Heart left ventricle (tissue), 16 donors: ENCODE measurements at regions not wholly inside any gene's neighbourhood (a gene's known extent, or its start where the extent isn't known, plus 50 kb on each side); places are given as distances from the start of the nearest gene placed in this dataset.

Experiments
- ATAC-seq, 4 donors: fragments of 200-7000 bp; cut with Tn5 transposase; one replicate each; pipeline ENCODE4 v1.9.1; 2020 to 2022; ENCODE audit warnings: moderate library complexity in 4 of 4, mild to moderate bottlenecking in 3 of 4, moderate number of reproducible peaks in 1 of 4
- DNase-seq, 5 donors: peaks; one replicate each; pipeline ENCODE4 v3.0.0-alpha.2; 2020
- H3K27ac ChIP-seq, 12 donors: fragments of 200-600 bp; sonication (generic) in 4 of 12; one replicate each; pipeline versions ENCODE4 v1.5.0 to v1.8.0; 2016 to 2022; ENCODE audit warnings: mild to moderate bottlenecking in 2 of 12
- H3K27me3 ChIP-seq, 9 donors: fragments of 200-600 bp; sonication (generic) in 2 of 9; one replicate each; pipeline versions ENCODE4 v1.5.1 to v1.8.0; 2016 to 2022; ENCODE audit warnings: mild to moderate bottlenecking in 3 of 9
- H3K36me3 ChIP-seq, 9 donors: fragments of 200-600 bp; sonication (generic) in 2 of 9; one replicate each; pipeline versions ENCODE4 v1.5.0 to v1.8.0; 2018 to 2022; ENCODE audit warnings: mild to moderate bottlenecking in 2 of 9
- H3K4me1 ChIP-seq, 12 donors: fragments of 200-600 bp; sonication (generic) in 4 of 12; one replicate each; pipeline versions ENCODE4 v1.5.0 to v1.8.0; 2016 to 2022; ENCODE audit warnings: mild to moderate bottlenecking in 3 of 12
- H3K4me3 ChIP-seq, 12 donors: fragments of 200-600 bp; sonication (generic) in 4 of 12; one replicate each; pipeline versions ENCODE4 v1.5.0 to v1.8.0; 2017 to 2022; ENCODE audit warnings: mild to moderate bottlenecking in 9 of 12, moderate library complexity in 4 of 12
- H3K9me3 ChIP-seq, 12 donors: fragments of 200-600 bp; sonication (generic) in 4 of 12; one replicate each; pipeline versions ENCODE4 v1.5.0 to v1.8.0; 2016 to 2022; ENCODE audit warnings: mild to moderate bottlenecking in 1 of 12
- CTCF ChIP-seq, 12 donors: fragments of 200-600 bp; sonication (generic) in 4 of 12; IDR thresholded peaks; one replicate each; pipeline versions ENCODE4 v1.5.0 to v1.8.0; 2018 to 2022; ENCODE audit warnings: antibody characterized with exemption in 12 of 12, mild to moderate bottlenecking in 5 of 12
- POLR2A ChIP-seq, 2 donors: fragments of 450-650 bp; IDR thresholded peaks; one replicate each; pipeline ENCODE4 v1.6.1; 2017; ENCODE audit warnings: antibody characterized with exemption in 2 of 2, mild to moderate bottlenecking in 2 of 2, moderate library complexity in 2 of 2
- WGBS, 4 donors: extraction: QIAGEN DNeasy Blood & Tissue Kit in 2 of 4; methylation state at CpG; one replicate each; pipeline versions ENCODE4 v1.1.5 to v1.1.7; 2013 to 2018; 5-methylcytosine and 5-hydroxymethylcytosine counted together
- intact Hi-C, 10 donors: fragments of 100-400 bp; cut with DNase I; formaldehyde crosslinking; loops; one replicate each; pipeline versions ENCODE4 v1.11.1 to v1.14.2; 2022
- donor health status: ischemic (EF 13 %, LVEDD 7.1; RV severe dilation, severe dysfunction).
- donor health status: healthy with polysubstance abuse.
- donor health status: DM: no; HTN: yes; CAD: no.
- donor health status: DM: no; HTN: no; CAD: no.
- donor health status: ischemic (EF 25% LVEDD 6.9; RV normal size, moderate dysfunction).
- donor health status: ischemic (EF 25% LVEDD 5.7; RV mildly dilated, moderate dysfunction).
- donor health status: healthy.
- donor health status: DM: yes; HTN: yes; CAD: no.
- donor health status: ischemic (EF 35%, LVEDD 5.7; RV mildly dilated, moderate dysfunction).
- donor health status: nonischemic (EF 11% LVEDD 7.7; RV severe dilation, severe dysfunction).
- donor health status: DM: yes; HTN: yes; CAD: no.
- donor health status: PGD.
- donor health status: ischemic (EF 29% LVEDD 5.4; RV normal size, mild dysfunction).
- donor health status: nonischemic (EF 23%, LVEDD 6.1; RV moderate dilation, normal function).

GRCh38 chrY:21370494-21370893 lies 140.6 kb upstream of the RBMY1B start:
- TF ChIP-seq POLR2A (IDR thresholded peaks at IDR 0.05), result no peak
- no peak for TF ChIP-seq CTCF (IDR thresholded peaks at IDR 0.05)
- Histone ChIP-seq H3K9me3 (no peaks in the 10 kb centered on the region), H3K4me3 (no peak overlapping the region), H3K4me1 (no peaks in the 10 kb centered on the region), H3K36me3 (no peaks in the 10 kb centered on the region), H3K27me3 (no peaks in the 10 kb centered on the region), H3K27ac (no peak overlapping the region)
- DNase-seq (no peak), ATAC-seq (no peak)
- intact Hi-C loops, result no loop called here
- 55 to 66% methylated on average over 3 of the region's 3 CpGs; no CpG with 5 or more reads in 2 of the 4 donors for WGBS, 4 donors

GRCh38 chrY:21394116-21394515 lies 117.0 kb upstream of the RBMY1B start:
- DNase-seq, result no peak
- Histone ChIP-seq H3K4me3 (no peak overlapping the region), H3K27me3 (no peaks in the 10 kb centered on the region), H3K27ac (no peak overlapping the region), H3K4me1 (no peaks in the 10 kb centered on the region), H3K9me3 (no peaks in the 10 kb centered on the region), H3K36me3 (no peaks in the 10 kb centered on the region)
- 27 to 37% methylated on average over 2 of the region's 2 CpGs; no CpG with 5 or more reads in 2 of the 4 donors for WGBS, 4 donors
- TF ChIP-seq CTCF (IDR thresholded peaks at IDR 0.05) (no peak), POLR2A (IDR thresholded peaks at IDR 0.05) (no peak)
- intact Hi-C loops, result no loop called here
- ATAC-seq, result no peak

- Histone ChIP-seq H3K9me3 (no peaks in the 10 kb centered on the region), H3K4me3 (no peak overlapping the region), H3K27ac (no peak overlapping the region), H3K4me1 (no peaks in the 10 kb centered on the region), H3K27me3 (no peaks in the 10 kb centered on the region), H3K36me3 (no peaks in the 10 kb centered on the region)
- 71 to 72% methylated on average over 5 of the region's 5 CpGs; no CpG with 5 or more reads in 2 of the 4 donors for WGBS, 4 donors
- DNase-seq, result no peak
- intact Hi-C loops, result no loop called here
- TF ChIP-seq POLR2A (IDR thresholded peaks at IDR 0.05), result no peak
- no peak for ATAC-seq
Observed at GRCh38 chrY:21422221-21422620, 88.9 kb upstream of the RBMY1B start.

- intact Hi-C loops, result loop anchor here in 1 of 10 donors (5.0 kb wide), 1 partner anchor 78 kb away; no protein-coding TSS in a partner anchor
- no peak overlapping the region for H3K27ac ChIP-seq
- H3K9me3 ChIP-seq, result no peaks in the 10 kb centered on the region
Observed at GRCh38 chrY:21440536-21440935, 70.6 kb upstream of the RBMY1B start.

More at GRCh38 chrY:21440536-21440935, 70.6 kb upstream of the RBMY1B start:
- TF ChIP-seq CTCF (IDR thresholded peaks at IDR 0.05) (no peak), POLR2A (IDR thresholded peaks at IDR 0.05) (no peak)
- ATAC-seq (no peak), DNase-seq (no peak)
- no peaks in the 10 kb centered on the region for H3K4me1 ChIP-seq
- 79 to 81% methylated on average over 1 of the region's 1 CpG; no CpG with 5 or more reads in 2 of the 4 donors for WGBS, 4 donors
- H3K36me3 ChIP-seq, result no peaks in the 10 kb centered on the region
- no peaks in the 10 kb centered on the region for H3K27me3 ChIP-seq
- no peak overlapping the region for H3K4me3 ChIP-seq
